GM12874 (cell line): ENCODE measurements at regions not wholly inside any gene's neighbourhood (a gene's known extent, or its start where the extent isn't known, plus 50 kb on each side); places are given as distances from the start of the nearest gene placed in this dataset.

Source experiments
- TF ChIP-seq, protein P1 (sequence below): IDR thresholded peaks from 2 replicates; pipeline ENCODE4 v1.5.1; 2011; ENCODE audit warnings: low read depth, mild to moderate bottlenecking, control low read depth, low read length, moderate library complexity; ENCODE audit not compliant: insufficient read depth

DNA sequence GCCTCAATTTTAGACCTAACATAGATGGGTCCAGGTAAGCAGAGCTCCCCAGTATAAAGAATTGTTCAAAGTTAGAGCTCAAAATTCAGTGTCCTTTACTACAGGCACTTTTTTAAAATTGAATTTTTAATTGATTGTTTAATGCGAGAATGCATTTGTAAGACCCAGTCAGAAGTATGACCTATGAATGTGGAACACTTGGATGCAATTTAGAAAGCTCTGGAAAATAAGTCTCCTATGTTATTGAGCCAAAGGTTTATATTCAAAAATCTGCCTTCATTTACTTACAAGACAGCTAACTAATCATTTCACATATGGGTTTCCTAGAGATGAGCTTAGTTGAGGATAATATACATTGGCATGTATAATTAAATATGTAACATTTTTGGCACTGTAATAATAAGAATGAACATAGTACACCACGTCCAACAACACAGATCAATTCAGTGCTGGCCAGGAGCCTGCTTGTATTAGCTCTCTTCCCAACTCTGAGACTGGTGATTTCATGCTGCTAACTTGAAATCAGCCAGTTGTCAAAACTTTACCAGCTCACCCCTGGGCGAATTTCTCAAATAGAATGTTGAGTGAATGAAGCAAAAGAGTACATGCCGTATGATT is 197.2 kb upstream of the NPY2R start:
- TF ChIP-seq, protein P1, sequence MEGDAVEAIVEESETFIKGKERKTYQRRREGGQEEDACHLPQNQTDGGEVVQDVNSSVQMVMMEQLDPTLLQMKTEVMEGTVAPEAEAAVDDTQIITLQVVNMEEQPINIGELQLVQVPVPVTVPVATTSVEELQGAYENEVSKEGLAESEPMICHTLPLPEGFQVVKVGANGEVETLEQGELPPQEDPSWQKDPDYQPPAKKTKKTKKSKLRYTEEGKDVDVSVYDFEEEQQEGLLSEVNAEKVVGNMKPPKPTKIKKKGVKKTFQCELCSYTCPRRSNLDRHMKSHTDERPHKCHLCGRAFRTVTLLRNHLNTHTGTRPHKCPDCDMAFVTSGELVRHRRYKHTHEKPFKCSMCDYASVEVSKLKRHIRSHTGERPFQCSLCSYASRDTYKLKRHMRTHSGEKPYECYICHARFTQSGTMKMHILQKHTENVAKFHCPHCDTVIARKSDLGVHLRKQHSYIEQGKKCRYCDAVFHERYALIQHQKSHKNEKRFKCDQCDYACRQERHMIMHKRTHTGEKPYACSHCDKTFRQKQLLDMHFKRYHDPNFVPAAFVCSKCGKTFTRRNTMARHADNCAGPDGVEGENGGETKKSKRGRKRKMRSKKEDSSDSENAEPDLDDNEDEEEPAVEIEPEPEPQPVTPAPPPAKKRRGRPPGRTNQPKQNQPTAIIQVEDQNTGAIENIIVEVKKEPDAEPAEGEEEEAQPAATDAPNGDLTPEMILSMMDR: no peak

DNA sequence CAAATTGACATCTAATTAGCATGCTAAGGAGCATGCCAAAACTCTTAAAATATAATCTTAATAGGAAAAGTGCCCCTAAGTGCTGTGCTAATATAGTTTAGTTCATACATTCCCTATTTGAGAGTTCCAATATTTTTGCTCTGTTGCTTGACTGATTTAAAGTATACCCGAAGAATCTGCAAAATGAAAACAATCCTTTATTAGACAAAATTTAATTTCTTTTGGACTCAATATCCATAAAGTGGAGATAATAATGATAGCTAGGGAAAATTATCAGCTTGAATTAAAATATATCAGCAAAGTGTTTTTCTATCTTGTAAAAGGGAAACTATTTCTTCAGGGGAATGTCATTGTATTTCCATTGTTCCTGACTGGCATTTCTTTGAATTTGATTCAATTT is 196.0 kb upstream of the NPY2R start:
- TF ChIP-seq, protein P1: no peak

DNA sequence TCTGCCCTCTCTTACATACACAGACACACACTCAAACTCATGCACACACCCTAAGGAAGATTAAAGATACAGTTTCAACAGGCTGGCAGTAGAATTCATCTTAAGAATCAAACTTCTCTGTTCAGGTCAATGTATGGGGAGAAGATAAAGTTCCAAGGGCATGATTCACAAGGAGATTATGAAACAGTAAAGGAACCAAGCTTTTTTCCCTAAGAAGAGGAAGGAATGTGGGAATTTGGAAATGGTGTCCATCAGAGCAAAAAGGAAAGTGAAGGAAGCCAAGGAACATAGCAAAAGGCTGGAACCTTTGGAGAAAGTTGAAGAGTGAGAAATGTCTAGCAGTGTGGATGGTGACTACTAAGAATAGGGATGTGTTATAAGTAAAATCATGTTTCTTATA is 191.0 kb upstream of the NPY2R start:
- TF ChIP-seq, protein P1: no peak

DNA sequence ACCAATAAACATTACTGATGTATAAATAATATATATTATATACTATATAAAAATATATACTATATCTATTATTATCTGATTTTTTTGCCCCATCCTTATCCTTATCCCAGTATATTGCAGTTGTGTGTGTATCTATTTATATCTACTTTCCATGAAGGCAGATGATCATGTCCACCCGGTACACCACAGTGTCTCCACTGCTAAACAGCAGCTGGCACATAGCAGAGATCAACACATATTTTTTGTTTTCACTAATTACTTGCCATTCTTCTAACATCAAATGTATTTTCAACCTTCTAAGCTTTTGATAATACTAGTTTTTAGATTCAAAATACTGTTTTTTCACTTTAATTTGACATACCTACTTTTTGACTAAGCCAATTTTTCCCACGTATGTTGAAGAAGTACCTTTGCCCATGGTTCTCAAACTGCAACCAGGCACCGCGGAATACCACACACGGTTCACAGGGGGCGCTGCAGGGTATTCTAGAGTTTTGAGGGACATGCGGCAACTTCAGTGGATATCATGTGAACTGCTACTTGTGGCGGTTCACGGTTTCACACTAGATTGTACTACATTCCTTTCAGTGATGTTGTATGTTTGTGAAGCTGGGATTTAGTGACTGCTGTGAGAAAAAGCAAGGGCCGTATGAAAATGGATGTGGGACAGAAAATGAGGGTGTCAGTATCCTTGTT is 182.5 kb upstream of the NPY2R start:
- TF ChIP-seq, protein P1: peak; percentile 43; the same call in 1 of the 2 replicates

DNA sequence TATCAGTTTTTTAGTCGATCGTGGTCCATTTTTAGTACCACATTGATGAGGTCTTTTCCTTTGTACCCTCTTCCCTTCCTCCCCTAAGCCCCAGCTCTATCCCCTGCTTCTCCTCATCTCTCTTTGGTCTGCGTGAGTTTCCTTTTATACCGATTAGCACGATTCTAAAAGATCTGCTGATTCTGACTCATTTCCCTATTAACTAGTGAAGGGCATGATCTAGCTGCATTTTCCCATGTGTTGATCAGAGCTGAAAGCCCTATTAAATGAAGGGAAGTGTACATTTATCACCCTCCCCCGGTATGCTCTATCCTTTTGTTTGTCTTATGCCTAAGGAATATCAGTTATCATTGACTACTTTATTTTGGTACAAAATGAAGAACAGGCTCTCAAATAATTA is 181.7 kb upstream of the NPY2R start:
- TF ChIP-seq, protein P1: no peak

DNA sequence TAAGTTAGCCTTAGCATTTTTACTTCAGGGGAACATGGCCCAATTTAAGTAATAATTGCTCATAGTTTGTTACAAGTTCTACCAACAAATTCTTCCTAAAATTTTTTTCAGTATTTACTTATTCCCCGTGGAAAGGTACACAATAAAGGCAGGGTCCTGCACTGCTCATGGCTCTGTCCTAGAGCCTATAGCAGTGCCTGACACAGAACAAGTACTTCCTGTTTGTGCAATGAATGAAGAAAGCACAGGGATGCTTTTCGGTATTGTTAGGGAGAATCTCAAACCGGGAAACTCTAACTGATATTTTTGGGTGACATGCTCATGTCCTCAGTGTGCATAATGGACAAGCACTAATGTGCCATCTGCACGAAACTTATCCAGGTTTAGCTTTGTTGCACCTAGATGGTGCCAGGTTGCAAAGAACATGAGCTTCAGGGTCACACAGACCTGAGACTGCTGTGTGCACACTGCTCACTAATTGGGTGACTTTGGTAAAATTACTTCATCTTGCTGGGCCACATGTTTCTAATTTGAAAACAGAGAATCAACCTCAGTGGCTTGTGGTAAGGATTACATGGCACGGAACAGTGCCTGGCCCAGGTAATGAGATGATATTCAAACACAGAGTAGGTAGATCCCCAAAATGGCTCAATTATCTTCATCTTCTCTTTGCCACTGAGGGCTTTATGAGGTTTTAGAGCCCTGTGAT is 175.8 kb upstream of the NPY2R start:
- TF ChIP-seq, protein P1: no peak

DNA sequence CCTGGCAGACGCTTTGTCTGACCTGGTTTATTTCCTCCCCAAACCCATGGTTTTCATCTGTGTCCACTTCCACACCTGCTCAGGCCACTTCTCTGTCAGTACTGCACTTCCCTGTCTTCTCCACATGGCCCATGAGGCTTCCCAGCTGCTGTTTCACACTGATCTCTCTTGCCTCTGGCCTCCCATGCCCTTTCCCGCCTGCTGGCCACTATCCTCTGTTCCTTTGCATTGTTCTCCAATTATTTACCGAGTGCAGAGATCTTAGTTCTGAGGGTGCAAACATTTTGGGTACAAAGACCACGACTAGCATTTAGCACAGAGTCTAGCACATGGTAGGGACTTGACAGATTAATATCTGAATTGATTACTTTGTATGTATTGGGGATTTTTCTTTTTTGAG is 174.8 kb upstream of the NPY2R start:
- TF ChIP-seq, protein P1: no peak
